Hepatocyte (in vitro differentiated cells): ENCODE measurements at regions not wholly inside any gene's neighbourhood (a gene's known extent, or its start where the extent isn't known, plus 50 kb on each side); places are given as distances from the start of the nearest gene placed in this dataset.

Source experiments
- EZH2 ChIP-seq: fragments of 200-600 bp; sonication (generic); IDR thresholded peaks from 2 replicates; pipeline ENCODE4 v1.6.1; 2016; ENCODE audit warnings: antibody characterized with exemption, mild to moderate bottlenecking, borderline replicate concordance
- EZH2phosphoT487 ChIP-seq: fragments of 200-600 bp; sonication (generic); IDR thresholded peaks from one replicate; pipeline ENCODE4 v1.6.1; 2018; ENCODE audit warnings: antibody characterized with exemption, mild to moderate bottlenecking, low read depth, moderate library complexity; ENCODE audit not compliant: unreplicated experiment, severe bottlenecking
- TF ChIP-seq, protein P1 (sequence below): fragments of 200-600 bp; sonication (generic); IDR thresholded peaks from 2 replicates; pipeline ENCODE4 v1.5.1; 2016; ENCODE audit warnings: antibody characterized with exemption, mild to moderate bottlenecking; ENCODE audit not compliant: poor library complexity

DNA sequence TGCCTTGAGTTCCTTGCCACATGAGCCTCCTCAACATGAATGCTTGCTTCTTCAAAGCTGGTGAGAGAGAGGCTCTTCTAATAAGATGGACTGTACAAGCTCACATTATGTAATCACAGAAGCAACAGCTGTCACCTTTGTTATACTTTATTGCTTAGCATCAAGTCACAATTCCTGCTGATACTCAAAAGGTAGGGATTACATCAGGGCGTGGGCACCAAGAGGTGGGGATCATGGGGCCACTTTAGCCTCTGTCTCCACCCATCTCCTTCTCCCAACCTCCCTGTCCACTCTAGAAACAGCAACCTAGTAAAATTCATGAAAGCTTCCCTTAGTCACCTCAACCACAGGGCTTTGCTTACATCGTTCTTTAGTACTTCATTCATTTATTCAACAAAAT lies 95.9 kb downstream of the FAM43A start:
- TF ChIP-seq, protein P1, sequence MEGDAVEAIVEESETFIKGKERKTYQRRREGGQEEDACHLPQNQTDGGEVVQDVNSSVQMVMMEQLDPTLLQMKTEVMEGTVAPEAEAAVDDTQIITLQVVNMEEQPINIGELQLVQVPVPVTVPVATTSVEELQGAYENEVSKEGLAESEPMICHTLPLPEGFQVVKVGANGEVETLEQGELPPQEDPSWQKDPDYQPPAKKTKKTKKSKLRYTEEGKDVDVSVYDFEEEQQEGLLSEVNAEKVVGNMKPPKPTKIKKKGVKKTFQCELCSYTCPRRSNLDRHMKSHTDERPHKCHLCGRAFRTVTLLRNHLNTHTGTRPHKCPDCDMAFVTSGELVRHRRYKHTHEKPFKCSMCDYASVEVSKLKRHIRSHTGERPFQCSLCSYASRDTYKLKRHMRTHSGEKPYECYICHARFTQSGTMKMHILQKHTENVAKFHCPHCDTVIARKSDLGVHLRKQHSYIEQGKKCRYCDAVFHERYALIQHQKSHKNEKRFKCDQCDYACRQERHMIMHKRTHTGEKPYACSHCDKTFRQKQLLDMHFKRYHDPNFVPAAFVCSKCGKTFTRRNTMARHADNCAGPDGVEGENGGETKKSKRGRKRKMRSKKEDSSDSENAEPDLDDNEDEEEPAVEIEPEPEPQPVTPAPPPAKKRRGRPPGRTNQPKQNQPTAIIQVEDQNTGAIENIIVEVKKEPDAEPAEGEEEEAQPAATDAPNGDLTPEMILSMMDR = no peak
- TF ChIP-seq EZH2phosphoT487 = no peak
- TF ChIP-seq EZH2 = no peak
